Pancreas (tissue), 10 donors: ENCODE measurements at regions not wholly inside any gene's neighbourhood (a gene's known extent, or its start where the extent isn't known, plus 50 kb on each side); places are given as distances from the start of the nearest gene placed in this dataset.

Experiments
- ATAC-seq, 4 donors: fragments of 200-7000 bp; cut with Tn5 transposase; one replicate each; pipeline versions ENCODE4 v1.8.0 to v1.9.1; 2020; ENCODE audit warnings: mild to moderate bottlenecking in 4 of 4, moderate library complexity in 4 of 4
- DNase-seq, 6 donors: peaks; one replicate each; pipeline ENCODE4 v3.0.0-alpha.2; 2020
- FAIRE-seq: peaks from 2 replicates; lab custom pipeline; 2012; peaks lifted over from hg19 to GRCh38; lab: Jason Lieb, UNC
- H3K27ac ChIP-seq, 4 donors: fragments of 200-600 bp; sonication (generic); 1 replicate in 3 of 4; 2 replicates in 1 of 4; pipeline versions ENCODE4 v1.5.0 to v1.8.0; 2020
- H3K27me3 ChIP-seq, 4 donors: fragments of 200-600 bp; one replicate each; pipeline ENCODE4 v1.8.0; 2021
- H3K36me3 ChIP-seq, 3 donors: fragments of 200-600 bp; sonication (generic) in 1 of 3; one replicate each; pipeline versions ENCODE4 v1.5.0 to v1.8.0; 2020 to 2021
- H3K4me1 ChIP-seq, 3 donors: fragments of 200-600 bp; one replicate each; pipeline ENCODE4 v1.8.0; 2021
- H3K4me3 ChIP-seq, 4 donors: fragments of 200-600 bp; sonication (generic) in 2 of 4; one replicate each; pipeline versions ENCODE4 v1.5.0 to v1.8.0; 2020 to 2021
- H3K9me3 ChIP-seq, 4 donors: fragments of 200-600 bp; one replicate each; pipeline ENCODE4 v1.8.0; 2021
- WGBS, 2 donors: extraction: QIAGEN DNeasy Blood & Tissue Kit; methylation state at CpG; one replicate each; pipeline ENCODE4 v1.1.7; 2013; 5-methylcytosine and 5-hydroxymethylcytosine counted together
- intact Hi-C, 3 donors: fragments of 100-400 bp; cut with DNase I; formaldehyde crosslinking; loops; one replicate each; pipeline versions ENCODE4 v1.11.1 to v1.14.2; 2022
- TF ChIP-seq, protein P1 (sequence below), 4 donors: fragments of 200-600 bp; sonication (generic) in 3 of 4; IDR thresholded peaks; one replicate each; pipeline versions ENCODE4 v1.5.0 to v1.8.0; 2021; ENCODE audit warnings: antibody characterized with exemption in 4 of 4
- donor health status: healthy with polysubstance abuse.
- donor health status: DM: no; HTN: no; CAD: no; lungs with moderate emphysema.
- donor health status: DM: no; HTN: no; CAD: no.
- donor health status: control.
- donor health status: control.
- donor health status: Bipolar disorder and iron deficiency.
- donor health status: DM: yes; HTN: yes; CAD: no.
- donor health status: DM: no; HTN: no; CAD: no.
- donor health status: DM: no; HTN: no; CAD: no.
- donor health status: DM: yes; HTN: yes; CAD: no.

DNA sequence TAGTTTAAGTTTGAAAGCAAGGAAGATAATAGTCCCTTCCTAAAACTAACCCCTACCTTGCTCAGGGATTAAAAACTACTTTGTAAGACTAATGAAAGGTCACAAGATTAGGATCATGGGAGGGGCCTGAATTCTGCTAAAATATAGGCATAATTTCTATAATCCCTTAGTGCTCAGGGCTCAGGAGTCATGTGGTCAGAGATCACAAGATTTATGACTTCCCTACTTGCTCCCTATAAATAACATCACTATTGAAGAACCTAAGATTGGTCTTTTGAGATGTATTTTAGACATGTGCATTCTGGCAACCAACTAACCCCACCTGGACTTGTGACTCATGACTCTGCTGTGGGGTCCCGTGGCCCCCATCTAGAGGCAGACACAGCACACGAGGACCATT lies 81.1 kb downstream of the STMND1 start:
- WGBS, 2 donors, result 33 to 60% methylated on average over 2 of the region's 2 CpGs
- Histone ChIP-seq H3K4me1 (no peaks in the 10 kb centered on the region), H3K9me3 (no peaks in the 10 kb centered on the region), H3K4me3 (no peak overlapping the region), H3K36me3 (no peaks in the 10 kb centered on the region), H3K27ac (no peak overlapping the region), H3K27me3 (no peaks in the 10 kb centered on the region)
- intact Hi-C loops, result no loop called here
- ATAC-seq (no peak), DNase-seq (no peak), FAIRE-seq (no peak)
- TF ChIP-seq, protein P1, sequence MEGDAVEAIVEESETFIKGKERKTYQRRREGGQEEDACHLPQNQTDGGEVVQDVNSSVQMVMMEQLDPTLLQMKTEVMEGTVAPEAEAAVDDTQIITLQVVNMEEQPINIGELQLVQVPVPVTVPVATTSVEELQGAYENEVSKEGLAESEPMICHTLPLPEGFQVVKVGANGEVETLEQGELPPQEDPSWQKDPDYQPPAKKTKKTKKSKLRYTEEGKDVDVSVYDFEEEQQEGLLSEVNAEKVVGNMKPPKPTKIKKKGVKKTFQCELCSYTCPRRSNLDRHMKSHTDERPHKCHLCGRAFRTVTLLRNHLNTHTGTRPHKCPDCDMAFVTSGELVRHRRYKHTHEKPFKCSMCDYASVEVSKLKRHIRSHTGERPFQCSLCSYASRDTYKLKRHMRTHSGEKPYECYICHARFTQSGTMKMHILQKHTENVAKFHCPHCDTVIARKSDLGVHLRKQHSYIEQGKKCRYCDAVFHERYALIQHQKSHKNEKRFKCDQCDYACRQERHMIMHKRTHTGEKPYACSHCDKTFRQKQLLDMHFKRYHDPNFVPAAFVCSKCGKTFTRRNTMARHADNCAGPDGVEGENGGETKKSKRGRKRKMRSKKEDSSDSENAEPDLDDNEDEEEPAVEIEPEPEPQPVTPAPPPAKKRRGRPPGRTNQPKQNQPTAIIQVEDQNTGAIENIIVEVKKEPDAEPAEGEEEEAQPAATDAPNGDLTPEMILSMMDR (IDR thresholded peaks at IDR 0.05), result no peak

DNA sequence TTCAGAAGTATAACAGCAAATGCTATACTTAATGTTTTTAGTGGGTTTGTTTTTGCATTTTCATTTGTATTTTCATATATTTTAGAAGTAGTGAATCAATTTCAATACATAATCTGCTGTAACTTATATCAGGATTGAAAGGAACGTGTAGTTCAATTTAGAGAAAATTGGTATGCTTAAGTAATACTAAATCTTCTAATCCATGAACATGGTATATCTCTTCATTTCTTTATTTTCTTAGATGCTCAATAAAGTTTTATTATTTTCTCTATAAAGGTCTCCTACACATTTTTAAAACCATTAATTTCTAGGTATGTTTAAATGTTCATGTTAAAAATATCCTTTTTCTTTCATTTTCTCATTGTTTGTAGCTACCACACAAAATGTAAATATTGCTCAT lies 85.1 kb downstream of the STMND1 start:
- H3K4me1 ChIP-seq, result no peaks in the 10 kb centered on the region
- H3K9me3 ChIP-seq, result no peaks in the 10 kb centered on the region
- 59 to 64% methylated on average over 1 of the region's 1 CpG for WGBS, 2 donors
- H3K4me3 ChIP-seq, result no peak overlapping the region
- intact Hi-C loops, result no loop called here
- no peak for ATAC-seq
- TF ChIP-seq, protein P1 (IDR thresholded peaks at IDR 0.05), result no peak
- DNase-seq, result no peak
- H3K36me3 ChIP-seq, result no peaks in the 10 kb centered on the region
- FAIRE-seq, result no peak
- no peak overlapping the region for H3K27ac ChIP-seq
- H3K27me3 ChIP-seq, result no peaks in the 10 kb centered on the region

DNA sequence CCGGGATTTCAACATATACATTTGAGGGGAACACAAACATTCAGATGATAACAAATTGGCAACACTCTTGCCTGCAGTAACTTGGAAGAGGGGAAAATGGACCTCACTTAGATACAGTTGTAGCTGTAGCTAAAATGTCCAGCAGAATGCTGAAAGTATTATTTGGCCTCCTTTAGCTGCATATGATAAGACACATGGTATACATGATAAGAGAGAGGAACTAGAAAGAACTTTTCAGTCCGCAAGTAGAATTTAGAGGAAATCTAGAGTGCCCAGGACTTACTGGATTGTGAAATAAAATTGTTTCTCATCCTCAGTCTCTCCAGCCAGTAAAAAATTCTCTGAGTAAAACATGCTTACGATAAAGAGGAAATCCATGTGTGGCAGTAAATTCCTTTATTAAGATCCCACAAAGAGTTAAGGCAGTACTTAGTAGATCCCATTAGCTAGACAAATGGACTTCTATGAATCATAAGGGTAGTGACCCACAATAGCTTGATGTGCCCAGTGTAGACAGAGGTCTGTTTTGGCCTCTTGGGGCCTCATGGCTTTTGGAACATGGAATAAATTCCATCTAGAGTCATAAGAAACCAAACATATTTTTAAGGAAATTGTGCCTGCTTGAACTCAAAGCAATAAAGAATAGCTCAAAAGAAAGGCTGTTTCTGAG lies 87.9 kb upstream of the RBM24 start:
- no peak for DNase-seq
- Histone ChIP-seq H3K9me3 (no peaks in the 10 kb centered on the region), H3K36me3 (no peaks in the 10 kb centered on the region), H3K27ac (no peak overlapping the region), H3K4me1 (no peaks in the 10 kb centered on the region), H3K4me3 (no peak overlapping the region), H3K27me3 (no peaks in the 10 kb centered on the region)
- WGBS, 2 donors, result 78 to 86% methylated on average over 3 of the region's 3 CpGs
- TF ChIP-seq, protein P1 (IDR thresholded peaks at IDR 0.05), result no peak
- intact Hi-C loops, result no loop called here
- FAIRE-seq, result no peak
- ATAC-seq, result peak in 1 of 4 donors; percentile 56

DNA sequence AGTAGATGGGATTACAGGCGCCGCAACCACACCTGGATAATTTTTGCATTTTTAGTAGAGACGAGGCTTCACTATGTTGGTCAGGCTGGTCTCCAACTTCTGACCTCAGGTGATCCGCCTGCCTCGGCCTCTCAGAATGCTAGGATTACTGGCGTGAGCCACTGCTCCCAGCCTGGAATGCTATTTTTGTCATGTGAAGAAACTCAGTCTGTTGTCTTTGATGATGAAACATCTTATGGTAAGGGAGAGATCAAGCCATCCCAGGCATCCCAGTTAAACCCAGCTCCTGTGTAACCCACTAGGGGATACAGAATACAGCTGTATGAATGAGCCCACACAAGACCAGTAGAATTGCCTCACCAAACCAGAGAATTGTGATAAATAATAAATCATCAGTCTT lies 83.6 kb upstream of the RBM24 start:
- intact Hi-C loops, result no loop called here
- Histone ChIP-seq H3K4me3 (no peak overlapping the region), H3K9me3 (no peaks in the 10 kb centered on the region), H3K36me3 (no peaks in the 10 kb centered on the region), H3K4me1 (no peaks in the 10 kb centered on the region), H3K27ac (no peak overlapping the region), H3K27me3 (peaks cover 0 to 5% (median 0%) of the 10 kb centered on the region in 4 donors)
- TF ChIP-seq, protein P1 (IDR thresholded peaks at IDR 0.05), result no peak
- no peak for FAIRE-seq
- WGBS, 2 donors, result 90 to 92% methylated on average over 6 of the region's 6 CpGs
- no peak for DNase-seq
- ATAC-seq, result no peak

DNA sequence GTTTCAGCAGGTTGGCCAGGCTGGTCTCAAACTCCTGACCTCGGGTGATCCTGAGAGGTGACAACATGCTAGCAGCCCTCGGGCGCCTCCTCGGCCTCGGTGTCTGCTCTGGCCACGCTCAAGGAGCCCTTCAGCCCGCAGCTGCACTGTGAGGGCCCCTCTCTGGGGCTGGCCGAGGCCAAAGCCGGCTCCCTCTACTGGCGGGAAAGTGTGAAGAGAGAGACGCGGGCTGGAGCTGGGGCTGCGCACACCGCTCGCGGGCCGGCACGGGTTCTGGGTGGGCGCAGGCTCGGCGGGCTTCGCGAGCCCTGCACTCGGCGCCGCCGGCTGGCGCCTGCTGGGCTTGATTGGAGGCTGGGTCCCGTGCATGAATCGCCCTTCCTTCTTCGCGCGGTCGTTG lies 80.8 kb upstream of the RBM24 start:
- TF ChIP-seq, protein P1 (IDR thresholded peaks at IDR 0.05), result no peak
- 31 to 32% methylated on average over 30 to 34 of the region's 34 CpGs for WGBS, 2 donors
- ATAC-seq (no peak), FAIRE-seq (no peak), DNase-seq (peak in 1 of 6 donors; percentile 39)
- no peaks in the 10 kb centered on the region for H3K9me3 ChIP-seq
- H3K27me3 ChIP-seq, result peaks cover 0 to 5% (median 0%) of the 10 kb centered on the region in 4 donors
- intact Hi-C loops, result no loop called here
- H3K36me3 ChIP-seq, result no peaks in the 10 kb centered on the region
- no peak overlapping the region for H3K4me3 ChIP-seq
- H3K27ac ChIP-seq, result no peak overlapping the region
- H3K4me1 ChIP-seq, result no peaks in the 10 kb centered on the region
